ES-I3 (cell line): ENCODE measurements at regions not wholly inside any gene's neighbourhood (a gene's known extent, or its start where the extent isn't known, plus 50 kb on each side); places are given as distances from the start of the nearest gene placed in this dataset.

Experiments used
- H3K36me3 ChIP-seq: 2 replicates; pipeline ENCODE4 v1.6.1; 2013; ENCODE audit warnings: mild to moderate bottlenecking, low read length, control low read depth, moderate library complexity; ENCODE audit not compliant: insufficient read depth
- H3K4me1 ChIP-seq: 2 replicates; pipeline ENCODE4 v1.6.1; 2013; ENCODE audit warnings: mild to moderate bottlenecking, control low read depth, low read length; ENCODE audit not compliant: insufficient read depth
- H3K9ac ChIP-seq: 2 replicates; pipeline ENCODE4 v1.6.1; 2013; ENCODE audit warnings: low read depth, mild to moderate bottlenecking, low read length, moderate library complexity
- H3K9me3 ChIP-seq: 2 replicates; pipeline ENCODE4 v1.6.1; 2013; ENCODE audit warnings: mild to moderate bottlenecking, low read length, moderate library complexity; ENCODE audit not compliant: control insufficient read depth, insufficient read depth

- Histone ChIP-seq H3K4me1 (peaks cover 18% of the 10 kb centered on the region), H3K36me3 (no peaks in the 10 kb centered on the region), H3K9me3 (peaks cover 5% of the 10 kb centered on the region), H3K9ac (no peak overlapping the region)
These were observed 119.6 kb upstream of the DTNA start for GRCh38 chr18:34590503-34590902.

GRCh38 chr18:34591920-34592444 is 118.1 kb upstream of the DTNA start:
- peaks cover 22% of the 10 kb centered on the region for H3K4me1 ChIP-seq
- H3K36me3 ChIP-seq: no peaks in the 10 kb centered on the region
- no peak overlapping the region for H3K9ac ChIP-seq
- no peaks in the 10 kb centered on the region for H3K9me3 ChIP-seq

GRCh38 chr18:34592481-34592880 is 117.6 kb upstream of the DTNA start:
- Histone ChIP-seq H3K9ac (peak overlapping the region; percentile 34), H3K36me3 (no peaks in the 10 kb centered on the region), H3K4me1 (peaks cover 22% of the 10 kb centered on the region), H3K9me3 (no peaks in the 10 kb centered on the region)

DNA sequence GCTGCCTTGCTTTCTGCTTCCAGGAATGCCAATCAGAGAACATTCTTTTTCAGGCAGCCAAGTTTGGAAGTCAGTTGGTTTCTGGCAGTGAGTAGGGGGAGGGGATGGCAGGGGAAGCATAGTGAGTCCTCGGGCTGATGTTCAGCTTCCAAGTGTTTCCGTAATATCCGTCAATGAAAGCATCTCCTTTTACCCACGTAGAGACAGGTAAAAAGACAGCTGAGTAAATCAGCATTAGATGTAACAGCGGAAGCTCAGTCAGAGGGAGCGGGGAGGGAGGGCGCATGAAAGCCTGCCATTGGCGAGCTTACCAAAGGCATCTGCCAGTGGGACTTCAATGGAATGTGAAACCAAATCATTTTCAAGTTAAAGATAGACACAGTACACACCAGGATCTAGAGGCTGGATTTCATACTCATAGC is 117.1 kb upstream of the DTNA start:
- peaks cover 22% of the 10 kb centered on the region for H3K4me1 ChIP-seq
- H3K9ac ChIP-seq: peak overlapping the region; percentile 34; the same call in 1 of the 2 replicates

DNA sequence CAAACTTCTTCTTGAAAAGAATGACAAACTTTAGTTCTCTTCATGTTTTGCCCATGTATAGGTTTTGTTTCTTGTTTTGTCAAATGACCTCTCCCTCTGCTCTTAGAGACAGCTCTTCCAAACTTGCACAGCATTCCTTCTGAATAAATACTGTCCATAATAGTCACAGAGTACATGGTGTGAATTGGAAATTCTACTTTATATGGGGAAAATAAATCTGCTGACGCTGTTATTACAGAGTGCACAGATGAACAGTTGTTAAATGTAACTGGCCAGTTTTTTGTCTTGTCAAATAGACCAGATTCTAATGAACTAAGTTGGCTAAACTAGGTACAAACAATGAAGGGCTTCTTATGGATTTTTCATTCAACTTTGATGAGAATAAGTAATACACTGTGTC is 115.8 kb upstream of the DTNA start:
- Histone ChIP-seq H3K9me3 (no peaks in the 10 kb centered on the region), H3K36me3 (no peaks in the 10 kb centered on the region), H3K9ac (no peak overlapping the region), H3K4me1 (peaks cover 22% of the 10 kb centered on the region)

More for the DNA sequence above, 117.1 kb upstream of the DTNA start:
- H3K9me3 ChIP-seq: no peaks in the 10 kb centered on the region
- no peaks in the 10 kb centered on the region for H3K36me3 ChIP-seq

DNA sequence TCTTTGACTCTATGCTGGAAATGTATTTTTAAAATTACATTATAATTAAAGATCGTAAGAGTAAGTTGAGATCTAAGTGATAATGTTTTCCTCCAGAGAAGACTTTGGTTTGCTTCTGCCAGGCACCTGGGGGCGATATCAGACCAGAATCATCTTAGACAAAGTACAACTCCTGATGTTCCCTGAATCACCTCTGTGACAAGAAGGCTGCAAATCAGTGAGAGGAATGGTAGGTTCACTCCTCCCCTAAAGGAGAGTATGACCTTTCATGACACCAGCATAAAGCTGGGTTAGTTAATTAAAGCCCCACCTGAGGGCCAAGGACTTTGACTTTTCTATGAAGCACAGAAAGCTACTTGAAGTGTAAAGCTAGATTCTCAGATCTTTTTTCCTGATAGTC is 114.4 kb upstream of the DTNA start:
- no peaks in the 10 kb centered on the region for H3K36me3 ChIP-seq
- no peak overlapping the region for H3K9ac ChIP-seq
- peaks cover 22% of the 10 kb centered on the region for H3K4me1 ChIP-seq
- no peaks in the 10 kb centered on the region for H3K9me3 ChIP-seq

GRCh38 chr18:34598120-34598635 is 111.9 kb upstream of the DTNA start:
- no peak overlapping the region for H3K9ac ChIP-seq
- H3K36me3 ChIP-seq: no peaks in the 10 kb centered on the region
- no peaks in the 10 kb centered on the region for H3K9me3 ChIP-seq
- H3K4me1 ChIP-seq: peaks cover 16% of the 10 kb centered on the region

- Histone ChIP-seq H3K9me3 (no peaks in the 10 kb centered on the region), H3K4me1 (peaks cover 9% of the 10 kb centered on the region; the same call in 1 of the 2 replicates), H3K36me3 (no peaks in the 10 kb centered on the region), H3K9ac (no peak overlapping the region)
These were observed 109.9 kb upstream of the DTNA start for GRCh38 chr18:34600158-34600557.

- H3K9ac ChIP-seq: no peak overlapping the region
- H3K4me1 ChIP-seq: 0 out of 2 replicates have a peak, but pooled peaks cover 5% of the 10 kb centered on the region
These were observed 109.0 kb upstream of the DTNA start for GRCh38 chr18:34600874-34601656.

GRCh38 chr18:34604591-34604990 is 105.5 kb upstream of the DTNA start:
- H3K4me1 ChIP-seq: 0 out of 2 replicates have a peak, but pooled peaks cover 5% of the 10 kb centered on the region
- no peak overlapping the region for H3K9ac ChIP-seq
- H3K36me3 ChIP-seq: no peaks in the 10 kb centered on the region
- no peaks in the 10 kb centered on the region for H3K9me3 ChIP-seq

More at GRCh38 chr18:34600874-34601656, 109.0 kb upstream of the DTNA start:
- Histone ChIP-seq H3K36me3 (no peaks in the 10 kb centered on the region), H3K9me3 (no peaks in the 10 kb centered on the region)

DNA sequence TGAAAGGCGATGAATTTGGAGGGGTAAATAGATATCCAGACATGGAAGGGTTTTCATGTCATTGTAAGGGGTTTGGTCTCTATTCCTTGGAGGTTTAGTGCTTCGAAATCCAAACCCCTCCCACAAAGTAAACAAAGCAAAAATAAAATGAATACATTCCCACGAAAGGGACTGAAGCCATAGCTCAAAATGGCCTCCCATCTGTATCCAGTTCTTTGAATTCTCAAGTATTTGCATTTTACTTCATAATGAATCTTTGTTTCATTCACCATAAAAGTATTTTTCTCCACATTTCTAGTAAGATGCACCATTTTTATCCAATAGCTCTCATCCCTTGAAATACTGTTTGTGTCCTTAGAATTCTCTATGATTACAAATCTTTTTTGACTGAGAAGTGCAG is 103.2 kb upstream of the DTNA start:
- H3K9me3 ChIP-seq: no peaks in the 10 kb centered on the region
- no peaks in the 10 kb centered on the region for H3K36me3 ChIP-seq
- H3K4me1 ChIP-seq: no peaks in the 10 kb centered on the region
- H3K9ac ChIP-seq: no peak overlapping the region

DNA sequence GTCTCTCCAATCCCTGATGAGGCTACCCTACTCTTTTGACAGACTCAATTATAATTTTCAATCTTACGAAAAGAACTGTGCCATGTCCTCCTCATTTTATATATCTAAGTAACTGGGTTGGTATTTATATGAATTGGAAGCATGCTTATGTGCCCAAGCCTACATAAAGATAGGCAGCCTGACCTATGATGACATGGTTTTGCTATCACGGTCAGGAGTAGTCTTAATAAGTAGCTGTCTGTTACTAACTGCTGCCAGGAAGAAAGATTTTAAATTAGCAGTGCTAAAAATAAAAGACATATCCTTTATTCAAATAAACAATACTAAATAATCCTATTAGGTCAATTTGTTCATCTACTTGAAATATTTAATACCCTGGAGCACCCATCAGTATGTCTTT is 102.0 kb upstream of the DTNA start:
- Histone ChIP-seq H3K9me3 (no peaks in the 10 kb centered on the region), H3K9ac (no peak overlapping the region), H3K4me1 (no peaks in the 10 kb centered on the region), H3K36me3 (no peaks in the 10 kb centered on the region)

DNA sequence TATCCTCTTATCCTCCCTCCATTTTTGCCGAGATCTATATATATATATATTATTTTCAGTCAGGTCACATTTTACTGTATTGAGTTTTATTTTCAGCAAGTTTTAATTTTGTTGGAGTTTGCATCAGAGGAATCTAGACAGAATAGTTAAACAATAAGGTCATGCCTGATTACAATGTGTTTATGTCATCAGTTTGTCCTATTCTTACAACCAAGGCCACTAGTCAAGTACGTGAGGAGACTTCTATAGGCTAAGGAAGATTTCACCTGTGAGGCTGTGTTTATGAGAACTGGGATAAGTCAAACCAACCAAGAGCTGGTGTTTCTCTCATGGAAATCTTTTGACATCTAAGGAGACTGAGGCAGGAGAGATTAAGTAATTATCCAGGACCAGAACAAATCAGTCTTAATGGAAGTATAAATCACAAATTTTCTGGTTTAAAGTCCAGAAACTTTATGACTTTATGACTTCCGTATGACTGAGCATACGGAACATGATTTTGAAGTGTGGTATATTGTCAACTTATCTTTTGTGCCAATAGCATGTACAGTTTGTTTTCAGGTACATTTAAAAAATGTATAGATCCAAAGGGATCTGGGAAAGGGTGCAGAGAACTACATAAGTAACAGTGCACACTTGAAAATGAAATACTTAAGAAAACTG is 100.0 kb upstream of the DTNA start:
- H3K9ac ChIP-seq: no peak overlapping the region
- H3K36me3 ChIP-seq: no peaks in the 10 kb centered on the region
- H3K9me3 ChIP-seq: no peaks in the 10 kb centered on the region
- H3K4me1 ChIP-seq: no peaks in the 10 kb centered on the region

DNA sequence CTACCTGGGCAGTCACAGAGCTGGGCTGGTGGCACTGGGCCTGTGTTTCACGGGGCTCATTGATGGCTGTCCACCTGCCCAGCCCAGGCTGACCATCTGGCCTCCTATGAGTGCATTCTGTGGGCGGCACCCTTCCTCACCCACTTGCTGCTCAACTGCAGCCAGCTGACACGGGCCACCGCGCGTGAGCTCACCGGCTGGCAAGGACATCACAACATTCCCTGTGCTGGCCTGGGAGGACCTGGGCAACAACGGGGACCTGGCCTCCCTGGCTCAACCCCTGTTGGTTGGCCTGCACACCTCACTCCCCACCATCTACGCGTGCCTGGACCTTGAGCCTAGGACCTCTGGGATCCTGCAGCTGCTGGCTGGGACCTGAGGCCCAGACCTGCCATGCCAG is 98.2 kb upstream of the DTNA start:
- H3K4me1 ChIP-seq: no peaks in the 10 kb centered on the region
- H3K9me3 ChIP-seq: peaks cover 3% of the 10 kb centered on the region
- H3K9ac ChIP-seq: no peak overlapping the region
- H3K36me3 ChIP-seq: no peaks in the 10 kb centered on the region
